WTC11 (cell line): ENCODE measurements at regions not wholly inside any gene's neighbourhood (a gene's known extent, or its start where the extent isn't known, plus 50 kb on each side); places are given as distances from the start of the nearest gene placed in this dataset.

Source experiments
- ATAC-seq: fragments of 200-7000 bp; cut with Tn5 transposase; 2 replicates; pipeline ENCODE4 v1.10.0; 2021; ENCODE audit warnings: mild to moderate bottlenecking, moderate library complexity
- CTCF ChIA-PET: fragments of 300-600 bp; sonication (Branson Sonifier 250); formaldehyde crosslinking; loops from one replicate; lab custom pipeline; 2021; ENCODE audit warnings: antibody characterized with exemption; lab: Charles Lee
- POLR2A ChIA-PET: fragments of 350-600 bp; sonication (Branson Sonifier 250); formaldehyde crosslinking; loops from one replicate; lab custom pipeline; 2021; ENCODE audit warnings: antibody characterized with exemption; lab: Charles Lee
- DNase-seq: peaks from one replicate; pipeline ENCODE4 v3.0.0; 2021; ENCODE audit warnings: low spot score
- H3K27ac Mint-ChIP-seq: 2 replicates; pipeline ENCODE4 v1.8.0; 2021; ENCODE audit warnings: mixed read lengths
- H3K27me3 Mint-ChIP-seq: 2 replicates; pipeline ENCODE4 v1.8.0; 2021; ENCODE audit warnings: low read depth, mild to moderate bottlenecking, moderate library complexity, mixed read lengths
- H3K36me3 Mint-ChIP-seq: 2 replicates; pipeline ENCODE4 v1.8.0; 2021; ENCODE audit warnings: mixed read lengths
- H3K4me1 Mint-ChIP-seq: 2 replicates; pipeline ENCODE4 v1.8.0; 2022; ENCODE audit warnings: mixed read lengths
- H3K4me3 Mint-ChIP-seq: 2 replicates; pipeline ENCODE4 v1.8.0; 2021; ENCODE audit warnings: mild to moderate bottlenecking, moderate library complexity, mixed read lengths
- H3K9me3 Mint-ChIP-seq: 2 replicates; pipeline ENCODE4 v1.8.0; 2021; ENCODE audit warnings: mixed read lengths
- ATF1 ChIP-seq: sonication (generic); formaldehyde crosslinking; IDR thresholded peaks from 2 replicates; pipeline ENCODE4 v1.8.1; 2023; ENCODE audit warnings: mild to moderate bottlenecking, moderate library complexity, missing genetic modification reagents
- ATF3 ChIP-seq: sonication (generic); formaldehyde crosslinking; conservative IDR thresholded peaks from 2 replicates; pipeline ENCODE4 v1.8.1; 2022; ENCODE audit warnings: mild to moderate bottlenecking, missing genetic modification reagents
- ATF6 ChIP-seq: sonication (generic); formaldehyde crosslinking; IDR thresholded peaks from 2 replicates; pipeline ENCODE4 v1.8.1; 2023; ENCODE audit warnings: mild to moderate bottlenecking, missing genetic modification reagents
- FOXK1 ChIP-seq: sonication (generic); formaldehyde crosslinking; IDR thresholded peaks from 2 replicates; pipeline ENCODE4 v1.8.0; 2022; ENCODE audit warnings: mild to moderate bottlenecking, moderate library complexity, missing genetic modification reagents
- HMGA2 ChIP-seq: fragments of 250-450 bp; sonication (Bioruptor Pico); IDR thresholded peaks from 2 replicates; pipeline ENCODE4 v1.4.0; 2021; ENCODE audit warnings: mild to moderate bottlenecking, moderate library complexity
- HMGXB4 ChIP-seq: sonication (generic); formaldehyde crosslinking; IDR thresholded peaks from 2 replicates; pipeline ENCODE4 v1.8.1; 2023; ENCODE audit warnings: mild to moderate bottlenecking, moderate library complexity, missing genetic modification reagents
- IRF1 ChIP-seq: sonication (generic); formaldehyde crosslinking; IDR thresholded peaks from 2 replicates; pipeline ENCODE4 v1.8.0; 2023; ENCODE audit warnings: missing genetic modification reagents
- MLX ChIP-seq: sonication (generic); formaldehyde crosslinking; IDR thresholded peaks from 2 replicates; pipeline ENCODE4 v1.8.1; 2023; ENCODE audit warnings: mild to moderate bottlenecking, missing genetic modification reagents, moderate library complexity
- RELA ChIP-seq: sonication (generic); formaldehyde crosslinking; IDR thresholded peaks from 2 replicates; pipeline ENCODE4 v1.8.1; 2022; ENCODE audit warnings: missing genetic modification reagents, mild to moderate bottlenecking, borderline replicate concordance
- STAT6 ChIP-seq: sonication (generic); formaldehyde crosslinking; conservative IDR thresholded peaks from 2 replicates; pipeline ENCODE4 v1.8.1; 2023; ENCODE audit warnings: mild to moderate bottlenecking, low read depth, missing genetic modification reagents, moderate library complexity
- ZNF138 ChIP-seq: sonication (generic); formaldehyde crosslinking; conservative IDR thresholded peaks from 2 replicates; pipeline ENCODE4 v1.8.1; 2022; ENCODE audit warnings: mild to moderate bottlenecking, moderate library complexity, missing genetic modification reagents
- ZNF281 ChIP-seq: sonication (generic); formaldehyde crosslinking; IDR thresholded peaks from 2 replicates; pipeline ENCODE4 v1.8.0; 2023; ENCODE audit warnings: mild to moderate bottlenecking, missing genetic modification reagents

- peak; percentile 20 for DNase-seq
- TF ChIP-seq ZNF138 (CRISPR knock-in tag) (0 out of 2 replicates have a peak, but pooled peaks have one; percentile 27), RELA (CRISPR knock-in tag) (no peak), HMGA2 (CRISPR knock-in tag) (no peak), ZNF281 (CRISPR knock-in tag) (no peak), STAT6 (CRISPR knock-in tag) (no peak)
- TF ChIP-seq, all 79 proteins: peak for 1
- H3K9me3 Mint-ChIP-seq: no peaks in the 10 kb centered on the region
Observed at GRCh38 chr4:36420111-36420679, 138.8 kb downstream of the DTHD1 start.

GRCh38 chr4:36422607-36423006, 141.2 kb downstream of the DTHD1 start:
- H3K27me3 Mint-ChIP-seq: no peaks in the 10 kb centered on the region
- no peak overlapping the region for H3K27ac Mint-ChIP-seq
- CTCF ChIA-PET: interaction anchor here (1.1 to 1.7 kb wide), 2 partner anchors 23 to 401 kb away, joined by 3 to 4 read pairs; no protein-coding TSS in a partner anchor
- no peak for DNase-seq
- H3K4me3 Mint-ChIP-seq: no peak overlapping the region
- POLR2A ChIA-PET: no interaction called here
- no peaks in the 10 kb centered on the region for H3K36me3 Mint-ChIP-seq
- H3K9me3 Mint-ChIP-seq: peaks cover 6% of the 10 kb centered on the region; the same call in 1 of the 2 replicates
- TF ChIP-seq ATF1 (CRISPR knock-in tag): no peak
- TF ChIP-seq, all 79 proteins: peak for 0
- no peak for ATAC-seq
- peaks cover 5% of the 10 kb centered on the region for H3K4me1 Mint-ChIP-seq

More at GRCh38 chr4:36420111-36420679, 138.8 kb downstream of the DTHD1 start:
- ChIA-PET POLR2A (no interaction called here), CTCF (interaction anchor here (1.1 kb wide), 1 partner anchor 23 kb away, joined by 4 read pairs; no protein-coding TSS in a partner anchor)
- H3K27ac Mint-ChIP-seq: no peak overlapping the region
- H3K4me3 Mint-ChIP-seq: no peak overlapping the region
- H3K4me1 Mint-ChIP-seq: peaks cover 5% of the 10 kb centered on the region
- H3K27me3 Mint-ChIP-seq: no peaks in the 10 kb centered on the region
- peak; percentile 95 for ATAC-seq
- H3K36me3 Mint-ChIP-seq: no peaks in the 10 kb centered on the region

- Mint-ChIP-seq H3K4me1 (peaks cover 8% of the 10 kb centered on the region), H3K36me3 (no peaks in the 10 kb centered on the region), H3K4me3 (no peak overlapping the region), H3K27ac (no peak overlapping the region), H3K27me3 (no peaks in the 10 kb centered on the region), H3K9me3 (peaks cover 16% of the 10 kb centered on the region)
- DNase-seq (no peak), ATAC-seq (no peak)
- POLR2A ChIA-PET: no interaction called here
- CTCF ChIA-PET: no interaction called here
- TF ChIP-seq MLX (CRISPR knock-in tag) (no peak), ATF6 (CRISPR knock-in tag) (no peak), HMGXB4 (CRISPR knock-in tag) (no peak), FOXK1 (CRISPR knock-in tag) (no peak), ATF3 (CRISPR knock-in tag) (no peak), IRF1 (CRISPR knock-in tag) (no peak)
Observed at GRCh38 chr4:36426741-36427140, 145.3 kb downstream of the DTHD1 start.
